Neuronal stem cell (in vitro differentiated cells): ENCODE measurements at regions not wholly inside any gene's neighbourhood (a gene's known extent, or its start where the extent isn't known, plus 50 kb on each side); places are given as distances from the start of the nearest gene placed in this dataset.
"Not testable (repeated sequence)": the region's sequence is repeated elsewhere in the genome, so short reads cannot be mapped to it uniquely, and the experiment has no call there.

Experiments used
- DNase-seq: peaks from one replicate; pipeline ENCODE4 v3.0.0-alpha.2; 2013; ENCODE audit warnings: low spot score
- H2AFZ ChIP-seq: one replicate; pipeline ENCODE4 v1.6.1; 2013; ENCODE audit warnings: mild to moderate bottlenecking, low read length, inconsistent platforms
- H2AK5ac ChIP-seq: 2 replicates; pipeline ENCODE4 v1.6.1; 2013; ENCODE audit warnings: low read depth, mild to moderate bottlenecking, inconsistent platforms, low read length, moderate library complexity, mixed read lengths
- H2BK120ac ChIP-seq: 2 replicates; pipeline ENCODE4 v1.6.1; 2013; ENCODE audit warnings: low read depth, mild to moderate bottlenecking, inconsistent platforms, low read length, moderate library complexity, mixed read lengths
- H2BK12ac ChIP-seq: one replicate; pipeline ENCODE4 v1.6.1; 2013; ENCODE audit warnings: low read length, inconsistent platforms
- H2BK15ac ChIP-seq: 2 replicates; pipeline ENCODE4 v1.6.1; 2013; ENCODE audit warnings: mild to moderate bottlenecking, low read length, inconsistent platforms, mixed read lengths
- H2BK5ac ChIP-seq: one replicate; pipeline ENCODE4 v1.6.1; 2013; ENCODE audit warnings: inconsistent platforms, mild to moderate bottlenecking, low read length, moderate library complexity
- H3K14ac ChIP-seq: one replicate; pipeline ENCODE4 v1.6.1; 2013; ENCODE audit warnings: low read length, inconsistent platforms
- H3K18ac ChIP-seq: 2 replicates; pipeline ENCODE4 v1.6.1; 2013; ENCODE audit warnings: low read length, inconsistent platforms
- H3K23ac ChIP-seq: 2 replicates; pipeline ENCODE4 v1.6.1; 2013; ENCODE audit warnings: low read depth, mild to moderate bottlenecking, mixed read lengths, low read length, inconsistent platforms; ENCODE audit not compliant: poor library complexity
- H3K27ac ChIP-seq: replicated peaks from 3 replicates; pipeline ENCODE4 v1.5.1; 2013; ENCODE audit warnings: low read length, inconsistent platforms
- H3K27me3 ChIP-seq, 3 experiments: 2 replicates each; pipeline ENCODE4 v1.6.1; 2013; ENCODE audit warnings: low read length in 3 of 3, mild to moderate bottlenecking in 2 of 3, inconsistent platforms in 1 of 3, low read depth in 1 of 3, mixed read lengths in 1 of 3, moderate library complexity in 1 of 3; ENCODE audit not compliant: control insufficient read depth in 3 of 3, insufficient read depth in 3 of 3
- H3K36me3 ChIP-seq, 2 donors: replicated peaks in 1 of 2; 2 replicates each; pipeline ENCODE4 v1.6.1; 2013; ENCODE audit warnings: low read length in 2 of 2; ENCODE audit not compliant: control insufficient read depth in 2 of 2, insufficient read depth in 2 of 2
- H3K4ac ChIP-seq: 2 replicates; pipeline ENCODE4 v1.6.1; 2013; ENCODE audit warnings: inconsistent platforms, mild to moderate bottlenecking, low read length, moderate library complexity
- H3K4me1 ChIP-seq, 2 donors: 1 replicate in 1 of 2; 2 replicates in 1 of 2; pipeline ENCODE4 v1.6.1; 2013; ENCODE audit warnings: low read length in 2 of 2, low read depth in 1 of 2; ENCODE audit not compliant: control insufficient read depth in 2 of 2, insufficient read depth in 1 of 2
- H3K4me2 ChIP-seq: one replicate; pipeline ENCODE4 v1.6.1; 2013; ENCODE audit warnings: mild to moderate bottlenecking, low read length, inconsistent platforms; ENCODE audit not compliant: insufficient read depth, poor library complexity, severe bottlenecking
- H3K4me3 ChIP-seq, 2 donors: 2 replicates each; pipeline ENCODE4 v1.5.1; 2013; ENCODE audit warnings: low read length in 2 of 2, mild to moderate bottlenecking in 2 of 2, inconsistent platforms in 1 of 2, moderate library complexity in 1 of 2
- H3K79me1 ChIP-seq: one replicate; pipeline ENCODE4 v1.6.1; 2013; ENCODE audit warnings: low read depth, mild to moderate bottlenecking, inconsistent platforms, low read length, moderate library complexity
- H3K9ac ChIP-seq: one replicate; pipeline ENCODE4 v1.6.1; 2013; ENCODE audit warnings: mild to moderate bottlenecking, low read depth, low read length, inconsistent platforms; ENCODE audit not compliant: poor library complexity
- H3K9me3 ChIP-seq, 2 donors: replicated peaks in 1 of 2; 2 replicates each; pipeline versions ENCODE3 to v1.6.1; 2013; ENCODE audit warnings: low read length in 2 of 2, mild to moderate bottlenecking in 2 of 2, inconsistent platforms in 1 of 2, low read depth in 1 of 2, mixed read lengths in 1 of 2, moderate library complexity in 1 of 2; ENCODE audit not compliant: control insufficient read depth in 2 of 2, insufficient read depth in 1 of 2
- H4K8ac ChIP-seq: one replicate; pipeline ENCODE4 v1.6.1; 2013; ENCODE audit warnings: low read depth, mild to moderate bottlenecking, inconsistent platforms, low read length, moderate library complexity
- H4K91ac ChIP-seq: one replicate; pipeline ENCODE4 v1.6.1; 2013; ENCODE audit warnings: low read length, low read depth, mild to moderate bottlenecking, inconsistent platforms; ENCODE audit not compliant: poor library complexity
- whole genome bisulfite sequencing, 2 donors: extraction: QIAGEN DNeasy Blood & Tissue Kit; methylation state at CpG; one replicate each; pipeline ENCODE4 v1.1.7; 2013; ENCODE audit warnings: missing lambda C conversion rate in 2 of 2, mixed read lengths in 1 of 2; ENCODE audit not compliant: insufficient read length in 2 of 2, insufficient replicate concordance in 1 of 2; ENCODE audit errors: extremely low coverage in 2 of 2; 5-methylcytosine and 5-hydroxymethylcytosine counted together

- no peak overlapping the region for H4K91ac ChIP-seq
- H3K23ac ChIP-seq: no peak overlapping the region
- H3K36me3 ChIP-seq: no peaks in the 10 kb centered on the region
- H3K9ac ChIP-seq: no peak overlapping the region
- H3K4me3 ChIP-seq: no peak overlapping the region
- no peak overlapping the region for H2BK15ac ChIP-seq
- no peak overlapping the region for H2AFZ ChIP-seq
- no peak overlapping the region for H3K27ac ChIP-seq
- H2BK12ac ChIP-seq: no peak overlapping the region
- no CpG with 5 or more reads among the region's 1 CpG for WGBS, 2 donors
- H2BK120ac ChIP-seq: no peak overlapping the region
- H3K14ac ChIP-seq: no peak overlapping the region
- H3K4ac ChIP-seq: no peak overlapping the region
- no peaks in the 10 kb centered on the region for H3K79me1 ChIP-seq
- H2BK5ac ChIP-seq: no peak overlapping the region
- no peak overlapping the region for H3K4me2 ChIP-seq
- H3K27me3 ChIP-seq: no peaks in the 10 kb centered on the region
- no peak overlapping the region for H3K18ac ChIP-seq
- DNase-seq: no peak
- H3K4me1 ChIP-seq: peaks cover 3 to 7% of the 10 kb centered on the region in 2 donors
- no peak overlapping the region for H2AK5ac ChIP-seq
- H4K8ac ChIP-seq: no peak overlapping the region
- H3K9me3 ChIP-seq: peaks cover 4 to 17% of the 10 kb centered on the region in 2 donors
Measured at GRCh38 chr4:38387348-38387747, 276.7 kb upstream of the KLF3 start.

GRCh38 chr4:38387819-38388218 is 276.2 kb upstream of the KLF3 start:
- H3K27ac ChIP-seq: no peak overlapping the region
- WGBS, 2 donors: no CpG with 5 or more reads among the region's 5 CpGs

GRCh38 chr4:38388907-38389306 is 275.1 kb upstream of the KLF3 start:
- H2AK5ac ChIP-seq, H3K4me3 ChIP-seq, H4K8ac ChIP-seq, H3K9ac ChIP-seq, H3K36me3 ChIP-seq, H2BK15ac ChIP-seq, H2BK120ac ChIP-seq, H4K91ac ChIP-seq, H3K27me3 ChIP-seq, H3K23ac ChIP-seq, H3K79me1 ChIP-seq, H3K4ac ChIP-seq, H3K27ac ChIP-seq, H3K4me2 ChIP-seq, H2AFZ ChIP-seq, H2BK5ac ChIP-seq, H2BK12ac ChIP-seq, H3K14ac ChIP-seq, DNase-seq, H3K4me1 ChIP-seq, H3K18ac ChIP-seq: not testable (repeated sequence)
- WGBS, 2 donors: no CpG with 5 or more reads among the region's 1 CpG
- peaks cover 9 to 23% of the 10 kb centered on the region in 2 donors for H3K9me3 ChIP-seq

More at GRCh38 chr4:38387819-38388218, 276.2 kb upstream of the KLF3 start:
- no peak overlapping the region for H3K9ac ChIP-seq
- no peaks in the 10 kb centered on the region for H3K79me1 ChIP-seq
- H3K9me3 ChIP-seq: peaks cover 7 to 20% of the 10 kb centered on the region in 2 donors
- H3K36me3 ChIP-seq: no peaks in the 10 kb centered on the region
- H2AK5ac ChIP-seq: no peak overlapping the region
- no peak overlapping the region for H2BK5ac ChIP-seq
- DNase-seq: no peak
- H3K4me1 ChIP-seq: peaks cover 3 to 7% of the 10 kb centered on the region in 2 donors
- H3K4ac ChIP-seq: no peak overlapping the region
- H4K8ac ChIP-seq: no peak overlapping the region
- H2BK15ac ChIP-seq: no peak overlapping the region
- no peak overlapping the region for H3K23ac ChIP-seq
- no peak overlapping the region for H3K4me2 ChIP-seq
- no peak overlapping the region for H4K91ac ChIP-seq
- H3K14ac ChIP-seq: no peak overlapping the region
- H2AFZ ChIP-seq: no peak overlapping the region
- no peaks in the 10 kb centered on the region for H3K27me3 ChIP-seq
- no peak overlapping the region for H2BK12ac ChIP-seq
- H2BK120ac ChIP-seq: no peak overlapping the region
- H3K4me3 ChIP-seq: no peak overlapping the region
- H3K18ac ChIP-seq: no peak overlapping the region

DNA sequence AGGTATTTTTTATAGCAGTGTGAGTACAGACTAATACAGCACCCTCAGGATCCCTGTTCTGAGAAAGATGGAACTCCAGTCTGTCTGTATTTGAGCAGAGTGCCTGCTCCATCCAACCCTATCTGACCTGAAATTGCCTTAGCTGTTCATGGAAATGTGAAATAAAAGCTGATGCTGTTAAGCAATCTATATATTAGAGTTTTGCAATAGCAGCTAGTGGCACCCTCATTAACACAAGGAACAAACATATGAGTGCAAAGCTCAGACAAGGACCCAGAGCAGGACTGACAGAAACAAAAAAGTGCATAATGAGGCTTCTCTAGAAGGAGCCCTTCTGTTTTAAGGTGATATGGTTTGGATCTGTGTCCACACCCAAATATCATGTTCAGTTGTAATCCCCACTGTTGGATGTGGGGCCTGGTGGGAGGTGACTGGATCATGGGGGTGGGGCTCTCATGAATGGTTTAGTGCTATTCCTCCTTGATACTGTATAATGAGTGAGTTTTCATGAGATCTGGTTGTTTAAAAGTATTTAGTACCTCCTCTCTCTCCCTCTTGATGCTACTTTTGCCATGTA is 272.9 kb upstream of the KLF3 start:
- H2BK5ac ChIP-seq: no peak overlapping the region

More for the DNA sequence above, 272.9 kb upstream of the KLF3 start:
- Histone ChIP-seq H3K4me1 (no peaks in the 10 kb centered on the region), H2BK12ac (no peak overlapping the region), H3K36me3 (no peaks in the 10 kb centered on the region), H3K23ac (no peak overlapping the region), H3K4me3 (no peak overlapping the region), H3K9me3 (peaks cover 12 to 23% of the 10 kb centered on the region in 2 donors), H3K79me1 (no peaks in the 10 kb centered on the region), H3K9ac (no peak overlapping the region), H3K18ac (no peak overlapping the region), H3K4me2 (no peak overlapping the region), H4K91ac (no peak overlapping the region), H4K8ac (no peak overlapping the region), H3K27me3 (no peaks in the 10 kb centered on the region), H2AFZ (no peak overlapping the region), H2BK120ac (no peak overlapping the region), H3K27ac (no peak overlapping the region), H3K14ac (no peak overlapping the region), H2BK15ac (no peak overlapping the region), H2AK5ac (no peak overlapping the region), H3K4ac (no peak overlapping the region)
- DNase-seq: no peak
